ENCODE measurements at regions not wholly inside any gene's neighbourhood (a gene's known extent, or its start where the extent isn't known, plus 50 kb on each side); places are given as distances from the start of the nearest gene placed in this dataset.

DNA sequence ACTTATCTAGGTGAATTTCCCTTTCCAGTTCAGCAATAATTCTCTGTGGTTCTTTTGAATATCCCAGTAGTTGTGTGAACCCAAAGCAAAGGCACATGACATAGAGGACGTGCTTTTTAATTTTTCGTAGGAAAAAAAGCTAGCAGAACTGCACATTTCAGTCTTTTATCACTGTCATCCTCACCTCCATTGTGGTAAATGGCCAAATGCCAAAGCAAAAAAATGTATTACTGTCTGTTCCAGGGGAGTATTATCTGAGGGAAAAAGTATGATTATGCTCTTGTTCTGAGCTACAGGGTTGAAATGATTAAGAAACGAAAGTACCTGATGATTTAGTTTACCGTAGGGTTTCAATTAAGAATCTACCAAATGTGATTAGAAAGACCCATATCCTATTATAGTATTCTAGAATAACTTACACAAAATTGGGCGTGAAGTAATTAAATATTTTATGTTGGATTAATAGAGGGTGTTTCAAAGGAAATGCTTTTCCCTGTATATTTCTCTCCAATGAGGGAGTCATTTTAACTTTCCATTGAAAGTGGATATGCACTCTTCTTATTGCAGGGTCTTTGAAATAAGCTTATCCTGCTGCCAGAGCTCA, 62.7 kb downstream of the CAVIN4 start:
- TF ChIP-seq CTCF (IDR thresholded peaks at IDR 0.05) (no peak), POLR2A (IDR thresholded peaks at IDR 0.05) (no peak)

Data from heart left ventricle (tissue), 13 donors.